COLO668 (cell line): ENCODE measurements at regions not wholly inside any gene's neighbourhood (a gene's known extent, or its start where the extent isn't known, plus 50 kb on each side); places are given as distances from the start of the nearest gene placed in this dataset.

ENCODE experiments used
- DNase-seq: peaks from one replicate; lab custom pipeline; 2025; ENCODE audit not compliant: unreplicated experiment; lab: John Stamatoyannopoulos, UW

GRCh38 chr11:115721296-115721995, 217.2 kb upstream of the CADM1 start:
- no peak for DNase-seq

DNA sequence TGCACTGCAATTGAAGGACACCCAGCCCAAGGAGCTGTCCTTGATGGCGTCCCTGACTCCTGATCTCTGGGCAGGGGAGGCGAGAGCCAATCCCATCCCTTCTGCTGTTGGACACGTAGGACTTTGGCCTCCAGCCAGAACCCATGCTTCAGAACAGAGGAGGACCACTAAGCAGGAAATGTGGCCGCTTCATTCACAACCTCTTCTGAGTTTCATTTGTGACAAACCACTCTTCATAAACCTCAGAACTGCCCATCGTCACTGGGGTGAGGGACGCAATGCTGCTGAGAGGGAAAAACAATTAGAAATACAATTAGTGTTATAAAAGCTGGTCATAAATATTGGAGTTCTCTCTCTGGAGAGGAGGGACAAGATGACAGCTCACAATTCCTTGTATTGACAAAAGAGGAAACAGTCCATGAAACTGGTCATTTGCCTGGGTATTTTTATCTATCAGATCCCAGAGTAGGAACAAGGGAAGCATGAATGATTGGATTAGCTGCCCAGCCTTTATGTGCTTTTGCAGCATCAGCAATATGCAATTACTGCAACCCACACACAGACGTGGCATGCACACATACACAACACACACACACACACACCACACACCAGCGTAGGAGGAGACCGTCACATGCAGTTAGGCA, 216.5 kb upstream of the CADM1 start:
- peak; percentile 21 for DNase-seq

GRCh38 chr11:115718945-115719344, 214.7 kb upstream of the CADM1 start:
- no peak for DNase-seq

GRCh38 chr11:115718106-115718505, 213.9 kb upstream of the CADM1 start:
- DNase-seq, result no peak

DNA sequence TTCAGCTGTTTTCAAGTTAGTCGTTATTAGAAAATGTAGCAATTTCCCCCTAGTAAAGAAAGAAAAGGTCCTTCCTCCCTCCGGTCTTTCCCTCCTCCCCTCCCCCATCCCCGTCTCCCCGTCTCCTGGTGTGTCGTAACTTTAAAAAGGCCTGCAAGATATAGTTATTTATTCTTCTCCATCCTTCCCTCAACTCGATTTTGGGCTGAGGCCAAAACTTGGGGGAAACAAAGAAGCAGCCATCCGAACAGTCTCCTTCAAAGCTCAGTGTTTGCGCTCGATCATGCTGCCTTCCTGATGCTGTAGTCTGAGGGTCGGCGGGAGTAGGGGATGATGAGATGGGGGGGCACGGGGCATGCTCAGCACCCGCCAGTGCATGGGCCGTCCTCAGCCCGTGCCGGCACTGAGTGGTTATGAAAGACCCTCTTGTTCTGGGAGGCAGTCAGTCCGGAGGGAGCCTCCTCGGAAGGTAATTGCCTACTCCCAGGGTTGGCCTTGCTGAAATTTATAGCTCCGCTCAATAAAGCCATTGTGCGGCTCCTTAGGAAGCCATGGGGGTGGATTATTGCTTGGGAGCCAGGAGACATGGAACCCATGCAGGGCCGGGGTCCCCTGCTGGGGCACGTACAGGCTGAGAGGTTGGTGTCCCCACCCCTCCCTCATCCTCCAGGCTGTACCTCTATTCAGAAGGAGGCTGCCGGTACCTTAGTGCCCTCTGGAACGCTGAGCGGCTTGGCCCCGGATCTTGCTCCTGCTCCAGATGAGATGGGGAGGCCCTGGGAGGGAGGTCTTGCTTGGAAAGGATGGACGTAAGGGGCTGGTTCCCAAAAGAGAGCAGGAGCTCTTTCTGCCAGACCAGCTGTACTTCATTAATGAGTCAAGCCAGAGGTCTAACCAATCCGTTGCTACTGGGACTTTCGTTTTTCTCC, 212.7 kb upstream of the CADM1 start:
- DNase-seq, result no peak

GRCh38 chr11:115716080-115716479, 211.9 kb upstream of the CADM1 start:
- DNase-seq, result no peak

GRCh38 chr11:115715251-115715770, 211.1 kb upstream of the CADM1 start:
- no peak for DNase-seq

DNA sequence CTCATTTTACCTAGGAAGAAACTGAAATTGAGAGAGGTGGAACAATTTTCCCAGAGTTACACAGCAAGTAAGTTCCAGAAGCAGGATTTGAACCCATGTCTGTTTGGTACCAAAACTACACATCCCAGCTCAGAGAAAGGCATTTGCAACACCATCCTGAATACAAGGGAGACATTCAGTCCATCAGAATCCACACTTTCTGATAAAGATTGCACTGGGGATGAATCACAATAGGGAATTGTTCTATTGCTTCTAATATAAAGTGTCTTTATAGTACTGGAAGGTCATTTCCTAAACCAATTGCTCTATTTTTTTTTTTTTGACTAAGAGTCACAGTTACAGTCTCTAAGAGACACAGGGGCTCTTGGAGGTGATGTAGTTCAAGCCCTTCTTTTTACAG, 208.1 kb upstream of the CADM1 start:
- DNase-seq, result no peak

DNA sequence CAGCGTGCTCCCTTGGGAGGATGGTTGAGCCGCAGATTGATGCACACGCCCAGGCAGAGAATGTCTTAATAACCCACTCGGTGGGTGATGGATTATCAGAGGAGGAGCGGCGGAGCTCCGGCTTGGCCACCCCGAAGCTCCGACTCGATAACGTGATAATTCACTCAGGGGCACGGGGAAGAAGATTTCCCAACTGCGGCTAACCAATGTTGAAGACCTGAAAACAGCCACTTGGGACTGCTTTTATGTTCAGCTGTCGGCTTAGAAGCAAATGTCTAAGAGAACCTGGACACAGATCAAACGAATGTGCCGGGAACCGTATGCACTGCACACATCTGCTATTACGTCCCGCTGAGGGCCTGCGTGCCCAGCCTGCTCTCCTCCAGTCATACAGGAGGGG, 206.8 kb upstream of the CADM1 start:
- no peak for DNase-seq

DNA sequence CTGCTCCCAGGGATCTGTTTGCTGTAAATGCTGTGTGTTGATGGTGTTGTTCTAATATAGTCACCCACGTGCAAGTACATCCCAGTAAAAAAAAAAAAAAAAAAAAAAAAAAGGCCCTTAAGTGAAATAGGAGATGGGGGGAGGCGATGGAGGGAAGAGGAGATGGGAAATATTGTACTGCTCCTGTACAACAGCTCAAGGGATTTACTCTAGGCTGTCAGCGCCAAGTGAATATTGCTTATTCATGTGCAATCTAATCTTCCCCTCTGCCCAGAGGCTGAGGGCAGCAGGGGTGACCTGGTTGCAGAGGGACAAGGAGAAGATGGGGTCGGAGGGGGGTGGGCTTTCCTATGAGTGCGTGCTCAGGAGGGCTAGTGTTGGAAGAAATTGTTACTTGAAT, 206.2 kb upstream of the CADM1 start:
- no peak for DNase-seq

- DNase-seq, result no peak
Observed at GRCh38 chr11:115709297-115709696, 205.1 kb upstream of the CADM1 start.

GRCh38 chr11:115707180-115707905, 203.1 kb upstream of the CADM1 start:
- no peak for DNase-seq

- DNase-seq, result no peak
Observed at GRCh38 chr11:115706626-115707135, 202.5 kb upstream of the CADM1 start.

DNA sequence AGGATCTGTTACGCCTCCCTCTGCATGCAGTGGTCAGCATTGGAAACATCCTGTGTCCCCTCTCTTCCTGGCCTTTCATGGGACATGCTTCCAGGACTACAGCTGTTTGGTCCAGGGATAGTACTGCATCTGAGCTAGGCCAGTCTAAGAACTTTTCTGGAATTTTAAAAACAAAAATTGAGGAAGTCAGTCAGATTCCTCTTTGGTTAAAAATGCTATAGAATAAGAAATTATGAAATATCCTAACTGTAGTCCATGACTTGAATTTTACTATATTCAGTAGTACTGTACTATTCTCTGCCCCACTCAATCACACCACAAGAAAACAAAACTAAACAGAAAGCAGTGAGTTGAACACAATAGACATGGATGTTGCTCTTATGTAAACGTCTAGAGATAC, 201.0 kb upstream of the CADM1 start:
- DNase-seq, result no peak

DNA sequence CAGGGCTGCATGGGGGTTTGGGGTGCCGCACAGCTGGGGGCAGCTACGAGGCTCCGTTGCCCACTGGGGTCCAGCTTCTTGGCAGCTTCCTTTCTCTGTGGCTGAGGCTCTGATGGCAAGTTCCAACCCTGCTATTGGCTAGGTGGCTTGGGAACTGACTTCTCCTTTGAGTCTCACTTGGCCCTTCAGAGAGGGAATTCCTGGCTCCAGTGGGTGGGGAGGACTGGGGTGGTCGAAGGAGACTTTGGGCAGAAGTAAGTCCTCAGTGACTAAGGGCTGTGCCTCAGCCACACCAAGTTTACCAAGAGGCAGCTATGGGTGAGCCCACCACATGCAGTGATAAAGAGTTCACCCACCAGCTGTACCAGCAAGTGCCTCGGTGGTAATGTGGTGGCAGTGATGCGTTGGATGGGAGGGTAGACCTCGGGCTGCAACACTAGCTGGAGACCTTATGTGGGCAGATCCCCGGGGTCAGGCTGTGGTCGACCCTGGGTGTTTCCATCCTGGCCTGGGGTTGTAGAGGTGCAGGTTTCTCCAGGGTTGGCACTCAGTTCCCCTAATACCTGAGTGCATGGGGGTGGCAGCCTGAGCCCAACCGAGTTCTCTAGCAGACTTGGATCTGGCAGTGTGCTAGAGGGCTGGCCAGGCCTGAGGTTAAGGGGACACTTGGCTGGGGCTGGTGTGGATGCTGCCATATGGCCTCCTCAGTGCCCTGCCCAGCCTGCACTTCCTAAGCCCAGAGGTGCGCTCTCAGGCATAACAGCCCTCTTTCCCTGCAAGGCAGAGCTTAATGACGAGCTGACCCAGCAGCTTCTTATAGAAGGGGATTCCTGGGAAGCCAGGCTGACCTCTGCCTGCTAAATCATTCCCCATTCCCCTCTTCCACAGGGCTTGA, 197.0 kb upstream of the CADM1 start:
- DNase-seq, result no peak

- no peak for DNase-seq
Observed at GRCh38 chr11:115700496-115700895, 196.3 kb upstream of the CADM1 start.

DNA sequence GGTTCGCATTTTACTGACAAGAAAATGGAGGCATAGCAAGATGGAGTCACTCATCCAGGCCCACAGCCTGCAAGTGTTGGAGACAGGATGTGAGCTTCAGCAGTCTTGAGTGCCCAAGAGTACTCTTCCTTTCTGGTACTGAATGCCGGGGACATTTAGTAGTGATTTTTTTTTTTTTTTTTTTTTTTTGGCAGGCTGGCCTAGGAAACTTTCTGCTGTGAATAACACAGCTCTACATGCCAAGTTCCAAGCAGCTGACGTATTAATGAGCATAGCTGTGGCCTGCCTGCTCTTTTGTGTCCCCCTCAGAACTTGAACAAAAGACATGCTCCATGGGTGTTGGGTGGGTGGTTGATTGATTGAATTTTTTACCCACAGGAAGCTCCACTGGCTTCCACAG, 195.5 kb upstream of the CADM1 start:
- no peak for DNase-seq

GRCh38 chr11:115699326-115699725, 195.1 kb upstream of the CADM1 start:
- no peak for DNase-seq

GRCh38 chr11:115698243-115698642, 194.0 kb upstream of the CADM1 start:
- no peak for DNase-seq

- DNase-seq, result no peak
Observed at GRCh38 chr11:115696563-115696962, 192.3 kb upstream of the CADM1 start.
